Germinal center (tissue), 1 donor: ENCODE measurements at regions not wholly inside any gene's neighbourhood (a gene's known extent, or its start where the extent isn't known, plus 50 kb on each side); places are given as distances from the start of the nearest gene placed in this dataset.
A peak's percentile ranks its signal among the peaks of the same experiment; 100 is the strongest.
"Not testable (repeated sequence)": the region's sequence is repeated elsewhere in the genome, so short reads cannot be mapped to it uniquely, and the experiment has no call there.

Experiments used
- DNase-seq: peaks from one replicate; pipeline ENCODE4 v3.0.0; 2012; ENCODE audit warnings: mixed read lengths, low spot score

DNA sequence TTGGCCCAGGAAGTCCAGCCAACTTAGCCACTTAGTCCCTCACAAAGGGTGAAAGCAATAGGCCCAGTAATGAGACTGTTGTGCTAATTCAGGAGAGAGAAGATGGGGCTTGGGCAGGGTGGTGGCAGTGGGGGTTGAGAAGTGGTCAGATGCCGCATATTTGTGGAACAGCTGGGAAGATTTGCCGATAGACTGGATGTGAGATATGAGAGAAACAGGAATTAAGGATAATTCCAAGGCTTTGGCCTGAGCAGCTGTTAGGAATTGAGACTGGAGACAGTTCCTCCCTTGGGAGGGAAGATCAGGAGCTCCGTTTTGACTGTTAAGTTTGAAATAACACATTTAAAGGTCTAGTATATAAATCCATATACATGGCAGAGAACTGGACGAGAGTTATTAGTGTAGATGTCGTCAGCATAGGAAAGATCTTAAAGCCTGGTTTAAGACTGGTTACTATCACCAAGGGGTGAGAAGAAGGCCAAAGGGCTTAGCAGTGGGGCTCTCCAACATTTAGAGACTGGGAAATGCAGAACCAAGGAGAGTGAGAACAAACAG lies 323.7 kb upstream of the FAM78B start:
- peak; percentile 8 for DNase-seq

DNA sequence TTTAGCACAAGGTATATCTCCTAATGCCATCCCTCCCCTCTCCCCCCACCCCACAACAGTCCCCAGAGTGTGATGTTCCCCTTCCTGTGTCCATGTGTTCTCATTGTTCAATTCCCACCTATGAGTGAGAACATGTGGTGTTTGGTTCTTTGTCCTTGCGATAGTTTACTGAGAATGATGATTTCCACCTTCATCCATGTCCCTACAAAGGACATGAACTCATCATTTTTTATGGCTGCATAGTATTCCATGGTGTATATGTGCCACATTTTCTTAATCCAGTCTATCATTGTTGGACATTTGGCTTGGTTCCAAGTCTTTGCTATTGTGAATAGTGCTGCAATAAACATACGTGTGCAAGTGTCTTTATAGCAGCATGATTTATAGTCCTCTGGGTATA lies 327.0 kb upstream of the FAM78B start:
- DNase-seq, result not testable (repeated sequence)

DNA sequence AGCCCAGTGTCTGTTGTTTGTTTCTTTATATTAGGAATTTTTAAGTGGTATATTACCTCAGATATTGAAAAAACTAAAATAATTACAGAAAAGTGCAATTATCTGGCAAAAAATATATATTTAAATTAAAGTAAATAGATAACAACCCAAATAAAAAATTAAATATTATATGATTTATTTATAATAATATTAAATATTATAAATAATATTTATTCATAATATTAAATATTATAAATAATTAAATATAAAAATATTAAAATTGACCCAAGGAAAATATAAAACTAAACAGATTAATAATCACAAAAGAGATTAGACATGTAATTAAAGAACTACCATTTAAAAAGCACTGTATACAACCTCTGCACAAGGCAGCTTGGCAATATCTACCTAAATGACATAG lies 331.9 kb upstream of the POGK start:
- DNase-seq, result no peak

DNA sequence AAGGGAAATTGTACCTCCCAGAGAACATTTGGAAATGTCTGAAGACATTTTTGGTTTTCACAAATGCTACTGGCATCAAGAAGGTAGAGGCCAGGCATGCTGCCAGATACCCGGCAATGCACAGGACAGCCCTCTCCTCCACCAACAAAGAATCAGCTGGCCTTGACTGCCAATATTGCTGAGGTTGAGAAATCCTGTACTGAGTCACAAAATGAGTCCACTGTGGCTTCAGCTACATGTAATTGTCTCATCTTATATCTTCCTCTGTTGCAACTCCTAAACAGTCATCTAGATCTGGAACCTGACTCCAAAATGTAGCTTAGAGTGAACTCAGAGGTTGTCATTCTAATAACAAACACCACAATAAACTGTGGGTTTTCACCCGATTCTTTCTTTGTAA lies 327.5 kb upstream of the POGK start:
- no peak for DNase-seq

DNA sequence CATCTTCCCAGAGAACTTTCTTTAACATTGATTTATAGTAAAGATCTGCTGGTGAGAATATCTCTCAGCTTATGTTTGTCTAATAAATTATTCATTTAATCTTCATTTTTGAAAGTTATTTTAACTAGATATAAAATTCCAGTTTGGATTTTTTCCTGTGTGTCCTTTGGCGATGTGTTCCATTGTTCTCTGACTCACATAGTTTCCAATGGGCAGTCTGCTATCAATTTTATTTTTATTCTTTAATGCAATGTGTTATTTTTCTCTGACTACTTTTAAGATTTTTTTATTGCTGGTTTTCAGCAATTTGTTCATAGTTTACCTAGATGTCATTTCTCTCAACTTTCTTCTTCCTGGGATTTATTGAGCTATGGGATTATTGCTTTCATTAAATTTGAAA lies 325.2 kb upstream of the POGK start:
- DNase-seq, result no peak

DNA sequence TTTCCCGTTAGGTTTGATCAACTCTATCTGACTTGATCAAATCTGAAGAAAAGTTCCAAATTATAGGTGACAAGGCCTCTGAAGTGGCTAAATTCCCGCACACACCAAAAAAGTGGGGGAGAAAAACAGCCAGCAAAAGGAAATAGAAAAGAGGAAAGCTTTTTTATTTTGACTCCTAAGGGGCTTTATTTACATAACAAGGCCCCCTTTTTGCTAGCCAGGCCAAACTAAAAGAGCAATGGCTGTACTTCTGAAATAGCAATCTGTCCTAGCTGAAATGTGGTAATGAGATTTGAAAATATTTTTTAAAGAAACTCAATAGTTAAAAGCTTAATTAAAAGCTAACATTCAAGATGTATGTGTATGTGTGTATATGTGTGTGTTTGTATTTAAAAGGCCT lies 311.5 kb upstream of the POGK start:
- DNase-seq, result no peak

DNA sequence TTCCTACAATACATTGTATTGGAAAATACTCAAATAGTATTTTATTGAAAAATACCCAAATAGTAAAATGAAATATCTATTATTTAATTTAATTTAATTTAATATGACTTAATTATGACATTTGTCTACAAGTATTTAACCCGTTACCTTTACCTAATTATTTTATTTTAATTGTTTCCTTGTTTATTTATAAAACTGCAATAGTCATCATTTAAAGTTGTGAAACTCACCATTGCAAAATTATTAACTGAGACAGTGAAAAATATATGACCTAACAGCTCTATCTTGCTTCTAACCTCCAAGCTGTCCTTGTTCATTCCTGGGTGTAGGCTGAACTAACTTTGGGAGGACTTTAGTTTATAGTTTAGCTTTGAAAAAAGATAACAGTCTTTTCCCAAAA lies 300.6 kb upstream of the POGK start:
- no peak for DNase-seq

DNA sequence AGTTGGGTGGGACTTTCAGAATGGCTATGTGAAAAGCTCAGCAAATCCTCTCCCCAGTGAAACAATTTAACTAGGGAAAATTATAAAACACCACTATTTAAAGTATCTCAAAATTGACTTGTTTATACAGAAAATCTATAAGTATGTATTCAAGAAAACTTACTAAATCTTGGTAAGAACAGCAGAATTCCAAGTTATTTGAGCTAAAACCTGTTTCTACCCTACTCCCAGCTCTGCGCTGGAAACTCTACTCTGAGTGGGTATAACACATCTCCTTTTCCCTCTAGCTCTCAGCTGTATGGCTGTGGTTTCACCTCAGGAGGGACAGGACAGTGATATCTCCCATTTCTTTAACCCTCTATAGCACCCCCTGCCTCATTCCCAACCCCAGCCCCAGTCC lies 295.2 kb upstream of the POGK start:
- no peak for DNase-seq

DNA sequence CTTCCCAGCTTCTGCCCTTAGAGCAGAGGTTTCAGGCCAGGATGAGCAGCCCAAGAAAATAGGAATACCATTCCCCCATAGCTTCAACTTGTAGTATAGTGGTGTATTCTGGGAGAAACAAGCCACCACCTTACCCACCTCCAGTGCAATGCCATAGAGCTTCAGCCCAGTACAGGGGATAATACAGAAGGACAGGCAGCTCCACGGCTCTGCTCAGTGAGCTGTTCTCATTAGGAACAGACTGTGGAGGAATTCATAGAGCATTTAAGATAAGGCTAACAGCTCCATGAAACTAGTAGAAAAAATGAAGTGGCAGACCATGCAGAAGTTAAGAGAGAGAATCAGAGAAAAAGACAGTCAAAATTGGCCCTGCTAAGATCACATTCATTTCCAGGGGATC lies 294.7 kb upstream of the POGK start:
- DNase-seq, result no peak

DNA sequence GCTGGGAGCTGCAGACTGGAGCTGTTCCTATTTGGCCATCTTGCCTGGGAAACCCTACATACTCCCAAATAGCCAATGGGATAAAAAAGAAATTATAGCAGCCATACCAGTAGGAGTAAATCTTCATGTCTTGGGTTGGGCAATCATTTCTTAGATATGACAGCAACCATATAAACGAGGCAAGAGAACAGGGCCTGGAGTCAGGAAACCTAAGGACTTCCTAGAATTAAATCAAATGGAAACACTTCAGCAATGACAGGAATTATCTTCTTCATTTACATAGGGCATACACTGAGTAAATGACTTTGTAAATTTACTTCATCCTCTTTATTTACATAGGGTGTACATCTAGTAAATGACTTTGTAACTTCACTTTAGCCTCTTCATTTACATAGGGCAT lies 286.6 kb upstream of the POGK start:
- DNase-seq, result no peak

DNA sequence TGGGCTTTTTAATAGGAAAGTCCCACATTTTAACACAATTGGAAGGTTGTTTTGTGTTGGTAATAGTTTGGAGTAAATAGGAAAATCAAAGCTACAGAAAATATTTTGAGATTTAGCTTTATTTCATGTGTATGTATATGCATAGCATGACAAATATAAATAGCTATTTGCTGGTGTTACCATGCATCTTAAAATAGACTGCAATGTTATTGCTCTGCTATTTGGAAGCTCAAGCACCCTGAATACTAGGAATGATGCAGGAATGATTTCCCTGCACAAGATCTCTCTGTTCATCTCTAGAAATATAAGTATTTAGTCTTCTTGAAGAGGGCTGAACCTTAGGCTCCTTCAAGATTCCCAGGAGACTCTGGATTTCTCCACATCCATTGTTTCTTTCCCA lies 268.3 kb upstream of the POGK start:
- no peak for DNase-seq

DNA sequence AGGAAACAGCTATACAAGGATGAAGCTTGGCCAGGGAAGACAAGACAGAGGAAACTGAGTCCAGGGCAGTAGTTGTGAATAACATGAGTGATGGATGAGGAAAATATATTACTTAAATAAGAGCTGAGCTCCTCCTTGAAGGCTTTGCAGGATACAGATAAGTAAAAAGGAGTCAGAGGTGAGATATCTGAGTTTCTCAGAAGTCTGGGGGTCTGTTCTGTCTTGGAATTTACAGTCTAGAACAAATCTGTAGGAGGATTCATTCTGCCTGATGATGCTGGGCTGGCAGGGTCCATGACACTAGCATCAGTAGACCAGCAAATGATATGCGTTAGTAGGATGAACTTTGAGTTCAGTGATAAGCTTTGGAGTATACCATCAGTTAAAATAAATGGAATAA lies 266.1 kb upstream of the POGK start:
- DNase-seq, result no peak

DNA sequence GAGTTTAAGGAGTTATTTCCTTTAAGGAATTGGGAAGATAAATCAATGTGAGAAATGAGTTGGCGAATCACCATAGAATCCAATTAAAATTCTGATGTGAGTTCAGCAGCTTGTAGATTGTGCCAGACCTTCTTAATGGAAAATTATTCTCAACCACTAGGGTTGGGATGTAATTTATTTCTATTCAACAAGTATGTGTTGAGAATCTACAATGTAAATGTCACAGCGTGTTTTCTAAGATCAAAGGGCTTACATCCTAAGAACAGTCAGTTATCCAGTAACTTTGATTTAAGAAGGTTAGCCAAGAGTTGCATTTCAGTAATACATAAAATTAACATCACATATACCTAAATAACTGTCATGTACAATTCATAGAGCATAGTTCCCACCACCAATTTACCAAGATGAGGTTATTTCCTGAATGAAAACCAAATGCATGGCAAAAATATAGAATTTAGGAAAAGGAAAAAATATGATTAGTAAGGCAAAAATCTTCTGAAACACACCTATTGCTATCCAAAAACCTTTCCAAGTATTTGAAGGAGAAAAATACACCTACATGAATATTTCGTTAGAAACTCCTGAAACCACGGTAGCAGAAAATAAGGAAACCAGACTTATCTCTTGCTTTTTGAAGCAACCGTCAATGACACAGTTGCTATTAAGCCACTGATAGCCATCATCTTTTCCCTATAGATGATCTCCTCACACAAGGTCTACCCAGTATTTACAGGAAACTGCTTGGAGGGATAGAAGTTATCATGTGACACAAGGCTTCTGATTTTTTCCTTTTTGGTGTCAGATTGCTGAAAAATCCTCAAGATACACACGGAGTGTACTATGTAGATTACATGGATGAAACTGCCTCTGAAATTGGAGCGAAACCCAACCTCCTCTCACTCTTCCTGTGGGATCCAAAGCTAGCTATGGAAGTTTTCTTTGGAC lies 259.4 kb upstream of the POGK start:
- DNase-seq, result no peak

DNA sequence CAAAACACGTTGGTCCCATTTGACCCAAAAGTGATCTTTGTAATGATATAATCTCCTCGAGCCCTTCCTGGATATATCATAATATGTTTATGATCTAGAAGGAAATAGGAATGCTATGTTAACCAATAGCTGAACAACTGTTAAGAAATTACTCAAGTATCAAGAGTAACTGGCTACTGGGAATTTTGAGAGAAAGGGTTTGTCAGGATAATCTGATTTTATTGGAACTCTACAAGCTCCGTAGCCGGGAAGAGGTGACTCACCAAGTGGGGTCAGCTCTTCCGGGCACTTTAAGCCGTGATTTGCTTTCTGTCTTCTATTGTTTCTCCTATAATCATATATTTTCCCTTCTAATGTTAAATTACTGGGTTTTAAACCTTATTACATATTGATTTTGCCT lies 250.5 kb upstream of the POGK start:
- DNase-seq, result no peak

DNA sequence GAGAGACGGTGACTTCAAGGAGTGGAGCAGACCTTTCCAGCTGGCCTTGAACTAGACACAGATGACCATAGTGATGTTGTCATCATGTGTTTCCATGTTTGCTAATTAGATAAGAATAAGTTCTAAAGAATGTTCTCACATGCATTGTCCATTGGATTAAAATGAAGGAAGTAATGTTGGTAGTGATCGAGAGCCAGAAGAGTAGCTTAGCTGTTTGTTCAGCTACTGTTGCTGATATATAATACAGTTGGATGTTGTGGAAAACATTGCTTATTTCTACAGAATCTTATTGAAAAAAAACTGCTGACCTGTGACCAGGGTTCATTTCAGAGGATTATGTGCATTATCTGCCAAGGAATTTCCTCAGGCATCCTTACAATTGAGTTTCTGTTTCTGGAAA lies 249.1 kb upstream of the POGK start:
- DNase-seq, result no peak

DNA sequence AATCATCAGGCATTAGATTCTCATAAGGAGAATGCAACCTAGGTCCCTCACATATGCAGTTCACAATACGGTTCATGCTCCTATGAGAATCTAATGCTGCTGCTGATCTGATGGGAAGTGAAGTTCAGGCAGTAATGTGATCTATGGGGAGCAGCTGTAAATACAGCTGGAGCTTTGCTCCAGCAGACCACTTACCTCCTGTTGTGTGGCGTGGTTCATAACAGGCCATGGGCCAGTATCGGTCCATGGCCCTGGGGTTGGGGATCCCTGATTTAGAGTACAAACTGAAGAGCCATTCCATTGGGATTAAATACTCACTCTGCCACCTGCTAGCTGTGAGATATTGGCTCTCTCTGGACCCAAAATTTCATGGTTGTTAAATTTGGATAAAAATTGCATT lies 244.6 kb upstream of the POGK start:
- no peak for DNase-seq

DNA sequence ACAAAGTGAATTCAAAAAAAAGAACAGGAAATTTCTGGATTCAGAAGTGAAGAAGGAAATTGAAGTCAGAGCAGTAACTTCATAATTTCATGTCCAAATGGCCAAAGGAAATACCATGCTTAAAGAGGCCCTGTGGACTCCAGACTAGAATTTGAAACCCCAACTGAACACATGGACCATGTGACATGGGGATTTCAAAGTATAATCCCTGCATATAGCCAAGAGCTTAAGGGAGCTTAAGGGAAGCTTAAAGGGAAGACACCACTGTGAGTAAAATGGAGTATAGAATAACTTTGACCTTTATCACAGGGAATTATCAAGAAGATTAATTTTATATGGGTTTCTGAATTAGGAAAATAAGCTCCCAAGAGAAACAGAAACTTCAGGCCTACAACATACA lies 241.8 kb upstream of the POGK start:
- DNase-seq, result no peak

DNA sequence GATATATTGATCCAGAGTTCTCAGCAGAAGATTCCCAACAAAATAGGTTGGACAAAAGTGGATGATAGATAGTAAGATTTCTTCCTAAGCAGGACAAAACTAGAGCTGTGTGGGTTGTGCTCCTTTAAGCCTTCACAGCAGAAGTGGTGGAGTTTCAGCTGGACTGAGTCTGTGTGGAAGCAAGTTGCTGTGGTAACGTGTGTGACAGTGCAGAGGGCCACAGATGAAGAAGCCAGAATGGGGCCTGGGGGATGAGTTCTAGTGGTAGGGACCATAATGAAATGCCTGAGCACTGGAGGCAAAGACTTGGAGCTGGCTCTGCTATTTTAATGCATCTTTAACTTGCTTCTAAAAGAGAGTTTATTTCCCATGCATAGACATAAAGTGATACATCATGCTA lies 238.7 kb upstream of the POGK start:
- DNase-seq, result no peak

DNA sequence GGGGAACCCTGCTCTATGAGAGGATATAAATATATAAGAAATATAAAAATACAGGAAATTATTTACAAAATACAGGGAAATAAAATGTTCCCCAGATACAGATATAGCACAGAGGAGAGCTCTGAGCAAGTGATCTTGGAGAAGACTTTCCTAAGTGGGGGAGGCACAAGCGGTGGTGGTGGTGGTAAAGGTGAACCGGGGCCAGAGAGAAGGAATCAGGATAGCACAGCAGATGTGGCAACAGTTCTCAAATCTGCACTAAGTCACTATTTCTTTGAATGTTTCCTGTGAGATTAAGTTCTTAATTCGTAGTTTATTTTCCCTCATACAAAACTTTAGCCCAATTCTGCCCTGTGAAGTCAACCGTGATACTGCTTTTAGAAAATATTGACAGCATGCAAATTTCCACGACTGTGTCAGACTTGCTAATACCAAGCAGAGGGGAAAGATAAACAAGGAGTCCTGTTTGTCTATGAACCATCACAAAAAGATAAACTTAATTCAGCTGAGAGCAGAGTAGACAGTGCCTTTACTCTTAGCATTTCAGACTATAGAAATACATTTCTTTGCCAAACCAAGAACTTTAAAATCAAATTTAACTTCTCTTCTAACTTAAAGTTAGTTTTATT lies 237.5 kb upstream of the POGK start:
- no peak for DNase-seq

DNA sequence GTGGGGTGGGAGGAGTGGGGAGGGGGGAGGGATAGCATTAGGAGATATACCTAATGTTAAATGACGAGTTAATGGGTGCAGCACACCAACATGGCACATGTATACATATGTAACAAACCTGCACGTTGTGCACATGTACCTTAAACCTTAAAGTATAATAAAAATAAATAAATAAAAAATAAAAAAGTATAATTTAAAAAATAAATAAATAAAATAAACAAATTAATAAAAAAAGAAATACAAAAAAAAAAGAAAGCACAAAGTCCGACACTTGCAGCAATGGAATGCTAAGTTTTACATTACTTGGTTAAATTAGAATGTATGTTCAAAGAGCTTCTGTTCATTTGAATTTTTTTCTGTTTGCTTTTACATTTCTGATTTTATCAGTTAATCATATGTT lies 236.5 kb upstream of the POGK start:
- DNase-seq, result not testable (repeated sequence)

DNA sequence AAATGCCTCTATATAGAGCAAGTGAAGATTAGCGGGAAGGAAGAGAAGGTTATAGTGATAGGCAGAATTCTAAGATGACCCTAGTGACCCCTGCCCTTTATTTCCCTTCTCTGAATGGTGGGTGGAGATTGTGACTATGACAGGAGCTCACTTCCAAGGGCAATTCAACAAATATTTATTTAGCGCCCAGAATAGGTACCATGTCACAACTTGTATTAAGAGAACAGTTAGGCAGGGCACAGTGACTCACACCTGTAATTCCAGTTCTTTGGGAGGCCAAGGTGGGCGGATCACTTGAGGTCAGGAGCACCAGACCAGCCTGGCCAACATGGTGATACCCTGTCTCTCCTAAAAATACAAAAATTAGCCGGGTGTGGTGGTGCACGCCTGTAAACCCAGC lies 236.0 kb upstream of the POGK start:
- no peak for DNase-seq

DNA sequence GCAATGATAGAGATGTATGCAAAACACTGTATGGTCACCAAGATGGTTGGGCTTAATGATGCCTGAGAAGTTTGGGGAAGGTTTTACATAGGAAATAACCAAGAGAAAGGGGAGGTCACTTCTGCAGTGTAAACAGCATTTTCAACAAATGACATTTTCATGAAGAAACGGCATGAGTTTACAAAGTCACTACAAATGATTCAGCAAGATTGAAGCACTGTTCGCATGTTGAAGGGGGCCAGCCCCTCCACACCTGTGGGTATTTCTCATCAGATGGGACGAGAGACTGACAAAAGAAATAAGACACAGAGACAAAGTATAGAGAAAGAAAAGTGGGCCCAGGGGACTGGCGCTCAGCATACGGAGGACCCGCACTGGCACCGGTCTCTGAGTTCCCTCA lies 234.1 kb upstream of the POGK start:
- DNase-seq, result no peak

DNA sequence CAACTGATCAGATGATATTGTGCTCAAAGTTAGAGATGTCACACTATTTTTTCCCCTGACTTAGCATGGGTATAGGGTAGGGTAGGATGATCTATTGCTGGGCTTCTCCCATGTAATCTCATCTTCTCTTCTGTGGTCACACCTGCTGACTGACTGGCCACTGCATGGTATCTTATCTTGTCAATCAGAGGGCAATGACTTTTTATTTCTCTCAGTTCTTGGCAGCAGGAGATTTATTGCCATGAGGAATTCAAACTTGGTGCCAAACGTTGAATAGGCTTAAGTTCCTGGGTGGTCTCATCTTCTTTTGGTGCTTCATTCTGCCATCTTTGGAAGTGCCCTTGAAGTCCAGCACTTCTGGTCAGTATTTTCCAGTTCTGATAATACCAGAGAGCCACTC lies 226.4 kb upstream of the POGK start:
- DNase-seq, result no peak

DNA sequence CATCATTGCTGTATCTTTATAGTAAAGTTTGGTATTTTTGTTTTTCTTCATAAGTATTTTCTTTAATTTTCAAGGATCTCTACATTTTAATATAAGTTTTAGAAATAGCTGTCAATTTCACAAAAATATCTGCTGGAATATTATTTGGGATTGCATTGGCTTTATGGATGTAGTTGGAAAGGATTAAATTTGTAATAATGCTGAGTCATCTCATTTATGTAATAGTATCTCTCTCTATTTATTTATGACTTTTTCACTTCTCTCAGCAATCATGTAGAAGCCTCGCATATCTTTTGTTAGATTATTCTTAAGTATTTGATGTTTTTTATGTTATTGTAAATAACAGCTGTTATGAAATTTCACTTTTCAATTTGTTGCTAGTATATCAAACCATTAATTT lies 223.1 kb upstream of the POGK start:
- DNase-seq, result no peak
